Fibroblast of skin of right quadriceps (primary cell): ENCODE measurements at regions not wholly inside any gene's neighbourhood (a gene's known extent, or its start where the extent isn't known, plus 50 kb on each side); places are given as distances from the start of the nearest gene placed in this dataset.

ENCODE experiments used
- DNase-seq: peaks from one replicate; pipeline ENCODE4 v3.0.0-alpha.2; 2013

DNA sequence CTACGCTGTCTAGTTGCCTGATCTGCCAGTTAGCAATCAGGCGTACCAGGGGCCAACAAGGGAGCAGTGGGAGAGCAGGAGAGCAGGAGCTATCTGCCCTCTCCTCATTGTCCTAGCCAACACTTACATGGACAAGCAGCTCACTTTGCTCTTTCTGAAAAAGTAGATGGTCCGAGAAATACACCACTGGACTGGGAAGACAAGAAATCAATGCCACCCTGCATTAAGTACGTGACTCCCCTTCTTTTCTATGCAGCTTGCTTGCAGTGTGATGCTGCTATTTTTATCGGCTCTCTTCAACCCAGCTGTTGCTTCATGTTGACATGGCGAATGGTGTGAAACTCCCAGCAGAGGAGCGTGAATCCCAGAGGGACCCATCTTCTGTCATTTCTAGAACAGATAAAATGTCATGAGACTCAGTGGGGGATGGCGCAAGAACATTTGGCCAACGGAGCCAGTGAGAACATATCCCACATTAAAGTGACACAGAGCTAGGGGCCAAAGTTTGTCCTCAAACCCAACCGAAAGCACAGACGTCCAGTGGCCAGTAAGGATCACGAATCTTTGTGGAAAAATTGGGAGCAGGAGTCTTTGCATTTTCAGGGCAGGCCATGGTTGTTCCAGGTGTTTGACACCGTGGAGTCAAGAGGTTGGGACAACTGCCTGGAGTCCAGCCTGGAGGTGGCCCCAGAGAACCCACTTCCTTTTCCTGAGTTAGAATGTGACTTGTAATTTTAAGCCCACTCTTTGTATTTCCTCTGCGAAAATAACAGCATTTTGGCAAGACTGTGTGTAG lies 53.7 kb upstream of the MEF2A start:
- no peak for DNase-seq

DNA sequence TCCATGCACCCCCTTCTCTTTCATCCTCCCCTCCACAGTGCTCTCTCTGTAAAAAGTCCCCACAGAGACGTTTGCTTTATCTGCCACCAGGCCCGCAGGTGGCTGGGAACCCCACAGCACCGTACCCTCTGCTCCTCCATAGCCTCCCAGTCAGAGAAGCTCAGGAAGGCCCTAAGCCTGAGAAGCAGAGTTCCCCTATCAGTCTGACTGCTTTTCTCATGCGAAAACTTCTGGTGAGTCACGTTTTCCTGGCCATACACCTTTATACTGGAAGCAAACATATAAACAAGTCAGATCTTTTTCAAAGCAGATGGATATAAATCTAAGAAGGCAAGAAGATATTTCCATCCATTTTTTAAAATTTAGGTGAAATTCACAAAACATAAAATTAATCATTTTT lies 51.5 kb upstream of the MEF2A start:
- DNase-seq, result no peak
